ENCODE measurements at regions not wholly inside any gene's neighbourhood (a gene's known extent, or its start where the extent isn't known, plus 50 kb on each side); places are given as distances from the start of the nearest gene placed in this dataset.

DNA sequence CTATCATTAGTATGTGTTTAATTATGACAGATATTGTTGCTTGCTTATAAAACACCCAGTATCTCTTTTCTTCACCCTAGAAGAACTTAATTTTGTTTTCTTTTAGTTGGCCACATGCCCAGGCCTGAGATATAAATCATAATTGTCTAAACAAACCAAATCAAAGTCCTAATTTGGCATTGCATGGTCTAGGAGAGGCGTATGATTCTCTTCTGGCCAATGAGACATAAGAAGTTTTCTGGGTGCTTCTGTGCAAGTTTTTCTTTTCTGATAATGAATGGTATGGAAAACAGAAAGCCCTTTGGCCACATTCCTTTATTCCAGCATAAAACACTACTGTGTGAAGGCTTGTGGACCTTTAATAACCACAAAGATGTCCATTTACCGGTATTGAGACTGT is 192.9 kb upstream of the CTSO start:
- TF ChIP-seq, protein P1, sequence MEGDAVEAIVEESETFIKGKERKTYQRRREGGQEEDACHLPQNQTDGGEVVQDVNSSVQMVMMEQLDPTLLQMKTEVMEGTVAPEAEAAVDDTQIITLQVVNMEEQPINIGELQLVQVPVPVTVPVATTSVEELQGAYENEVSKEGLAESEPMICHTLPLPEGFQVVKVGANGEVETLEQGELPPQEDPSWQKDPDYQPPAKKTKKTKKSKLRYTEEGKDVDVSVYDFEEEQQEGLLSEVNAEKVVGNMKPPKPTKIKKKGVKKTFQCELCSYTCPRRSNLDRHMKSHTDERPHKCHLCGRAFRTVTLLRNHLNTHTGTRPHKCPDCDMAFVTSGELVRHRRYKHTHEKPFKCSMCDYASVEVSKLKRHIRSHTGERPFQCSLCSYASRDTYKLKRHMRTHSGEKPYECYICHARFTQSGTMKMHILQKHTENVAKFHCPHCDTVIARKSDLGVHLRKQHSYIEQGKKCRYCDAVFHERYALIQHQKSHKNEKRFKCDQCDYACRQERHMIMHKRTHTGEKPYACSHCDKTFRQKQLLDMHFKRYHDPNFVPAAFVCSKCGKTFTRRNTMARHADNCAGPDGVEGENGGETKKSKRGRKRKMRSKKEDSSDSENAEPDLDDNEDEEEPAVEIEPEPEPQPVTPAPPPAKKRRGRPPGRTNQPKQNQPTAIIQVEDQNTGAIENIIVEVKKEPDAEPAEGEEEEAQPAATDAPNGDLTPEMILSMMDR (conservative IDR thresholded peaks at IDR 0.05; ENCODE audit: low read length): no peak
- TF ChIP-seq EZH2phosphoT487 (IDR thresholded peaks at IDR 0.05; ENCODE audit: borderline replicate concordance, low read depth, low read length): no peak

Measured in OCI-LY7 (cell line).